ENCODE measurements at regions not wholly inside any gene's neighbourhood (a gene's known extent, or its start where the extent isn't known, plus 50 kb on each side); places are given as distances from the start of the nearest gene placed in this dataset.
"Not testable (repeated sequence)": the region's sequence is repeated elsewhere in the genome, so short reads cannot be mapped to it uniquely, and the experiment has no call there.

GRCh38 chr10:43938810-43939209, 290.1 kb upstream of the ZNF32 start:
- DNase-seq, result no peak
- no peak for TF ChIP-seq POLR2A (IDR thresholded peaks at IDR 0.05; ENCODE audit: low read length)
- TF ChIP-seq GATA1 (IDR thresholded peaks at IDR 0.05; ENCODE audit: low read depth, low read length), result no peak

GRCh38 chr10:43931308-43931930, 282.7 kb upstream of the ZNF32 start:
- DNase-seq, result no peak
- no peak for TF ChIP-seq GATA1 (IDR thresholded peaks at IDR 0.05; ENCODE audit: low read depth, low read length)
- no peak for TF ChIP-seq POLR2A (IDR thresholded peaks at IDR 0.05; ENCODE audit: low read length)

- TF ChIP-seq POLR2A (IDR thresholded peaks at IDR 0.05; ENCODE audit: low read length), result no peak
- no peak for TF ChIP-seq GATA1 (IDR thresholded peaks at IDR 0.05; ENCODE audit: low read depth, low read length)
These were observed 282.1 kb upstream of the ZNF32 start for GRCh38 chr10:43930777-43931176.

GRCh38 chr10:43930243-43930642, 281.6 kb upstream of the ZNF32 start:
- TF ChIP-seq POLR2A (IDR thresholded peaks at IDR 0.05; ENCODE audit: low read length) (no peak), GATA1 (IDR thresholded peaks at IDR 0.05; ENCODE audit: low read depth, low read length) (no peak)
- DNase-seq, result no peak

More at GRCh38 chr10:43930777-43931176, 282.1 kb upstream of the ZNF32 start:
- no peak for DNase-seq

- TF ChIP-seq GATA1 (IDR thresholded peaks at IDR 0.05; ENCODE audit: low read depth, low read length), result no peak
- TF ChIP-seq POLR2A (IDR thresholded peaks at IDR 0.05; ENCODE audit: low read length), result no peak
- no peak for DNase-seq
These were observed 280.4 kb upstream of the ZNF32 start for GRCh38 chr10:43929122-43929521.

- no peak for TF ChIP-seq POLR2A (IDR thresholded peaks at IDR 0.05; ENCODE audit: low read length)
- no peak for TF ChIP-seq GATA1 (IDR thresholded peaks at IDR 0.05; ENCODE audit: low read depth, low read length)
- DNase-seq, result no peak
These were observed 279.8 kb upstream of the ZNF32 start for GRCh38 chr10:43928425-43928968.

- TF ChIP-seq POLR2A (IDR thresholded peaks at IDR 0.05; ENCODE audit: low read length) (no peak), GATA1 (IDR thresholded peaks at IDR 0.05; ENCODE audit: low read depth, low read length) (no peak)
- no peak for DNase-seq
These were observed 278.3 kb upstream of the ZNF32 start for GRCh38 chr10:43926875-43927406.

GRCh38 chr10:43926371-43926770, 277.7 kb upstream of the ZNF32 start:
- no peak for DNase-seq
- TF ChIP-seq GATA1 (IDR thresholded peaks at IDR 0.05; ENCODE audit: low read depth, low read length) (no peak), POLR2A (IDR thresholded peaks at IDR 0.05; ENCODE audit: low read length) (no peak)

- no peak for DNase-seq
- no peak for TF ChIP-seq GATA1 (IDR thresholded peaks at IDR 0.05; ENCODE audit: low read depth, low read length)
- no peak for TF ChIP-seq POLR2A (IDR thresholded peaks at IDR 0.05; ENCODE audit: low read length)
These were observed 277.1 kb upstream of the ZNF32 start for GRCh38 chr10:43925793-43926192.

- DNase-seq, result no peak
- TF ChIP-seq GATA1 (IDR thresholded peaks at IDR 0.05; ENCODE audit: low read depth, low read length) (no peak), POLR2A (IDR thresholded peaks at IDR 0.05; ENCODE audit: low read length) (no peak)
These were observed 274.6 kb upstream of the ZNF32 start for GRCh38 chr10:43923328-43923727.

- TF ChIP-seq POLR2A (IDR thresholded peaks at IDR 0.05; ENCODE audit: low read length), result no peak
- TF ChIP-seq GATA1 (IDR thresholded peaks at IDR 0.05; ENCODE audit: low read depth, low read length), result no peak
These were observed 273.9 kb upstream of the ZNF32 start for GRCh38 chr10:43922335-43923280.

GRCh38 chr10:43921881-43922280, 273.2 kb upstream of the ZNF32 start:
- no peak for DNase-seq
- TF ChIP-seq GATA1 (IDR thresholded peaks at IDR 0.05; ENCODE audit: low read depth, low read length) (no peak), POLR2A (IDR thresholded peaks at IDR 0.05; ENCODE audit: low read length) (no peak)

More at GRCh38 chr10:43922335-43923280, 273.9 kb upstream of the ZNF32 start:
- peak; percentile 10 to 28 for DNase-seq

GRCh38 chr10:43921478-43921877, 272.8 kb upstream of the ZNF32 start:
- TF ChIP-seq GATA1 (IDR thresholded peaks at IDR 0.05; ENCODE audit: low read depth, low read length) (no peak), POLR2A (IDR thresholded peaks at IDR 0.05; ENCODE audit: low read length) (no peak)
- DNase-seq, result no peak

- not testable (repeated sequence) for DNase-seq
These were observed 271.6 kb upstream of the ZNF32 start for GRCh38 chr10:43920236-43920758.
